HEK293 (cell line): ENCODE measurements at regions not wholly inside any gene's neighbourhood (a gene's known extent, or its start where the extent isn't known, plus 50 kb on each side); places are given as distances from the start of the nearest gene placed in this dataset.

Experiments used
- CTCF ChIA-PET: fragments of 350-600 bp; formaldehyde crosslinking; extraction: SDS; loops from one replicate; lab custom pipeline; 2021; ENCODE audit warnings: antibody characterized with exemption; lab: Yijun Ruan, JAX
- POLR2A ChIA-PET: fragments of 300-600 bp; formaldehyde crosslinking; extraction: SDS; loops from one replicate; lab custom pipeline; 2020; ENCODE audit warnings: antibody characterized with exemption, inconsistent platforms; lab: Yijun Ruan, JAX
- H3K27ac ChIP-seq: fragments of 200-500 bp; sonication (Bioruptor generic); 2 replicates; pipeline ENCODE4 v1.5.1; 2014; ENCODE audit warnings: low read depth, low read length, control low read depth, inconsistent platforms; ENCODE audit errors: extremely low read depth
- H3K36me3 ChIP-seq, 2 experiments: fragments of 200-500 bp in 1 of 2; sonication (Bioruptor generic) in 1 of 2; 1 replicate in 1 of 2; 2 replicates in 1 of 2; pipeline ENCODE4 v1.5.1; 2014 to 2017; ENCODE audit warnings: inconsistent platforms in 2 of 2, low read length in 2 of 2; ENCODE audit not compliant: control insufficient read depth in 2 of 2, insufficient read depth in 1 of 2
- H3K4me1 ChIP-seq: fragments of 200-500 bp; sonication (Bioruptor generic); 2 replicates; pipeline ENCODE4 v1.5.1; 2014; ENCODE audit warnings: mild to moderate bottlenecking, low read length, inconsistent platforms; ENCODE audit not compliant: control insufficient read depth, insufficient read depth
- H3K4me3 ChIP-seq: 2 replicates; pipeline ENCODE4 v1.5.1; 2011; ENCODE audit warnings: low read depth, mild to moderate bottlenecking, control low read depth, low read length, moderate library complexity
- H3K9me3 ChIP-seq: fragments of 200-500 bp; sonication (Bioruptor generic); 2 replicates; pipeline ENCODE4 v1.5.1; 2014; ENCODE audit warnings: low read depth, low read length, inconsistent platforms; ENCODE audit not compliant: control insufficient read depth, insufficient read depth
- BCL6B ChIP-seq: fragments of 450-650 bp; formaldehyde crosslinking; IDR thresholded peaks from 2 replicates; pipeline ENCODE4 v1.5.1; 2017; ENCODE audit warnings: missing biosample characterization, missing genetic modification characterization
- GLI4 ChIP-seq: fragments of 450-650 bp; formaldehyde crosslinking; IDR thresholded peaks from 2 replicates; pipeline ENCODE4 v1.5.1; 2016; ENCODE audit warnings: missing biosample characterization, missing genetic modification characterization
- PATZ1 ChIP-seq: fragments of 450-650 bp; formaldehyde crosslinking; IDR thresholded peaks from 2 replicates; pipeline ENCODE4 v1.5.1; 2016; ENCODE audit warnings: missing biosample characterization, missing genetic modification characterization
- PRDM2 ChIP-seq: fragments of 450-650 bp; formaldehyde crosslinking; IDR thresholded peaks from 2 replicates; pipeline ENCODE4 v1.5.1; 2016; ENCODE audit warnings: missing biosample characterization, missing genetic modification characterization, borderline replicate concordance
- REPIN1 ChIP-seq: fragments of 450-650 bp; formaldehyde crosslinking; IDR thresholded peaks from 2 replicates; pipeline ENCODE4 v1.5.1; 2017; ENCODE audit warnings: missing biosample characterization, missing genetic modification characterization, low read depth
- ZBTB1 ChIP-seq: fragments of 450-650 bp; formaldehyde crosslinking; IDR thresholded peaks from 2 replicates; pipeline ENCODE4 v1.5.1; 2016; ENCODE audit warnings: missing biosample characterization, missing genetic modification characterization
- ZBTB10 ChIP-seq: fragments of 450-650 bp; formaldehyde crosslinking; IDR thresholded peaks from 2 replicates; pipeline ENCODE4 v1.5.1; 2016; ENCODE audit warnings: missing biosample characterization, missing genetic modification characterization
- ZBTB48 ChIP-seq: fragments of 450-650 bp; formaldehyde crosslinking; IDR thresholded peaks from 2 replicates; pipeline ENCODE4 v1.5.1; 2016; ENCODE audit warnings: missing biosample characterization, missing genetic modification characterization
- ZBTB7A ChIP-seq: fragments of 450-650 bp; formaldehyde crosslinking; IDR thresholded peaks from 2 replicates; pipeline ENCODE4 v1.5.1; 2016; ENCODE audit warnings: low read depth, missing biosample characterization, missing genetic modification characterization
- ZNF157 ChIP-seq: fragments of 450-650 bp; formaldehyde crosslinking; IDR thresholded peaks from 2 replicates; pipeline ENCODE4 v1.5.1; 2016; ENCODE audit warnings: missing biosample characterization, missing genetic modification characterization
- ZNF19 ChIP-seq: fragments of 450-650 bp; formaldehyde crosslinking; IDR thresholded peaks from 2 replicates; pipeline ENCODE4; 2016; ENCODE audit warnings: missing biosample characterization, missing genetic modification characterization, low read depth
- ZNF24 ChIP-seq: fragments of 450-650 bp; formaldehyde crosslinking; IDR thresholded peaks from 2 replicates; pipeline ENCODE4 v1.5.1; 2016; ENCODE audit warnings: missing biosample characterization, missing genetic modification characterization
- ZNF37A ChIP-seq: fragments of 450-650 bp; IDR thresholded peaks from 2 replicates; pipeline ENCODE4 v1.5.1; 2018; ENCODE audit warnings: missing biosample characterization, missing genetic modification characterization
- ZNF513 ChIP-seq: fragments of 450-650 bp; IDR thresholded peaks from 2 replicates; pipeline ENCODE4 v1.5.1; 2018; ENCODE audit warnings: missing biosample characterization, missing genetic modification characterization
- ZNF521 ChIP-seq: fragments of 450-650 bp; formaldehyde crosslinking; IDR thresholded peaks from 2 replicates; pipeline ENCODE4 v1.5.1; 2017; ENCODE audit warnings: missing biosample characterization, mild to moderate bottlenecking, missing genetic modification characterization
- ZNF626 ChIP-seq: fragments of 450-650 bp; sonication (Bioruptor Pico); formaldehyde crosslinking; IDR thresholded peaks from 2 replicates; pipeline ENCODE4 v1.5.1; 2018; ENCODE audit warnings: missing biosample characterization, missing genetic modification characterization, inconsistent platforms
- ZNF645 ChIP-seq: fragments of 450-650 bp; formaldehyde crosslinking; IDR thresholded peaks from 2 replicates; pipeline ENCODE4; 2016; ENCODE audit warnings: missing biosample characterization, missing genetic modification characterization
- ZNF670 ChIP-seq: fragments of 450-650 bp; formaldehyde crosslinking; IDR thresholded peaks from 2 replicates; pipeline ENCODE4 v1.5.1; 2016; ENCODE audit warnings: missing biosample characterization, missing genetic modification characterization, low read depth
- ZNF830 ChIP-seq: fragments of 450-650 bp; IDR thresholded peaks from 2 replicates; pipeline ENCODE4 v1.5.0; 2018; ENCODE audit warnings: missing biosample characterization, missing genetic modification characterization, low read depth, mild to moderate bottlenecking, moderate library complexity
- ZSCAN4 ChIP-seq: fragments of 450-650 bp; formaldehyde crosslinking; IDR thresholded peaks from 2 replicates; pipeline ENCODE4 v1.5.1; 2017; ENCODE audit warnings: missing biosample characterization, missing genetic modification characterization

- H3K4me3 ChIP-seq = no peak overlapping the region
- CTCF ChIA-PET = no interaction called here
- H3K36me3 ChIP-seq = no peaks in the 10 kb centered on the region
- H3K9me3 ChIP-seq = no peaks in the 10 kb centered on the region
- H3K27ac ChIP-seq = no peak overlapping the region
- POLR2A ChIA-PET = no interaction called here
- TF ChIP-seq ZBTB1 (tag by site-specific recombination) (no peak), ZNF670 (tag by site-specific recombination) (no peak), ZBTB48 (tag by site-specific recombination) (no peak), ZNF521 (tag by site-specific recombination) (no peak), BCL6B (no peak), ZNF157 (tag by site-specific recombination) (no peak), ZBTB10 (tag by site-specific recombination) (no peak), ZNF24 (no peak), ZSCAN4 (tag by site-specific recombination) (no peak), ZNF645 (tag by site-specific recombination) (no peak), PRDM2 (tag by site-specific recombination) (no peak), ZNF19 (tag by site-specific recombination) (no peak), ZNF513 (tag by site-specific recombination) (no peak), PATZ1 (tag by site-specific recombination) (no peak), ZBTB7A (tag by site-specific recombination) (no peak), REPIN1 (tag by site-specific recombination) (no peak), GLI4 (tag by site-specific recombination) (no peak), ZNF830 (no peak), ZNF37A (no peak), ZNF626 (tag by site-specific recombination) (no peak)
- no peaks in the 10 kb centered on the region for H3K4me1 ChIP-seq
Observed at GRCh38 chr3:34218706-34219385, 420.4 kb downstream of the PDCD6IP start.
